Lower leg skin (tissue), 3 donors: ENCODE measurements at regions not wholly inside any gene's neighbourhood (a gene's known extent, or its start where the extent isn't known, plus 50 kb on each side); places are given as distances from the start of the nearest gene placed in this dataset.

Source experiments
- POLR2A ChIP-seq, 2 donors: fragments of 450-650 bp; IDR thresholded peaks; one replicate each; pipeline ENCODE4 v1.6.1; 2016 to 2017; ENCODE audit warnings: antibody characterized with exemption in 2 of 2, mild to moderate bottlenecking in 1 of 2, moderate library complexity in 1 of 2
- TF ChIP-seq, protein P1 (sequence below), 3 donors: fragments of 450-650 bp; IDR thresholded peaks; one replicate each; pipeline ENCODE4 v1.5.1; 2016; ENCODE audit warnings: antibody characterized with exemption in 3 of 3, mild to moderate bottlenecking in 3 of 3, moderate library complexity in 2 of 3

DNA sequence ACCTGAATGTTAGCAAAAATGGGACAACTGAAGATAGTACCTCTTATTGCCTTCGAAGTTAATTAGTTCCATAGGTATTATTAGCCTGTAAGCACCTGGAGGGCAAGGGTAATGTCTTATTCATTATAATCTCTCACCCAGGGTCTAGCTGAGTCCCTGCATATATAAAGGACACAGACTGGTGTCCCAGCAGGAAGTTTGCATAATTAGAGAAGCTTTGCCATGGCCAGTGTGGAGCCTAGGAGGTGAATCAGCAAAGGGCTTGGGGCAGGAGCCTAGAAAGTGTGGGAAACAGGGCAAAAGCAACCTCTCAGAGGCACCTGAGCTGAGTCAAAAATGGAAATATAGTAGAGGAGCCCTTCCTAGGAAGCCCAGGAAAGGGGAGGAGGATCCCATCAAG, 120.4 kb downstream of the NEDD1 start:
- TF ChIP-seq, protein P1, sequence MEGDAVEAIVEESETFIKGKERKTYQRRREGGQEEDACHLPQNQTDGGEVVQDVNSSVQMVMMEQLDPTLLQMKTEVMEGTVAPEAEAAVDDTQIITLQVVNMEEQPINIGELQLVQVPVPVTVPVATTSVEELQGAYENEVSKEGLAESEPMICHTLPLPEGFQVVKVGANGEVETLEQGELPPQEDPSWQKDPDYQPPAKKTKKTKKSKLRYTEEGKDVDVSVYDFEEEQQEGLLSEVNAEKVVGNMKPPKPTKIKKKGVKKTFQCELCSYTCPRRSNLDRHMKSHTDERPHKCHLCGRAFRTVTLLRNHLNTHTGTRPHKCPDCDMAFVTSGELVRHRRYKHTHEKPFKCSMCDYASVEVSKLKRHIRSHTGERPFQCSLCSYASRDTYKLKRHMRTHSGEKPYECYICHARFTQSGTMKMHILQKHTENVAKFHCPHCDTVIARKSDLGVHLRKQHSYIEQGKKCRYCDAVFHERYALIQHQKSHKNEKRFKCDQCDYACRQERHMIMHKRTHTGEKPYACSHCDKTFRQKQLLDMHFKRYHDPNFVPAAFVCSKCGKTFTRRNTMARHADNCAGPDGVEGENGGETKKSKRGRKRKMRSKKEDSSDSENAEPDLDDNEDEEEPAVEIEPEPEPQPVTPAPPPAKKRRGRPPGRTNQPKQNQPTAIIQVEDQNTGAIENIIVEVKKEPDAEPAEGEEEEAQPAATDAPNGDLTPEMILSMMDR (IDR thresholded peaks at IDR 0.05) = no peak
- no peak for TF ChIP-seq POLR2A (IDR thresholded peaks at IDR 0.05)
